GM19035 (cell line): ENCODE measurements at regions not wholly inside any gene's neighbourhood (a gene's known extent, or its start where the extent isn't known, plus 50 kb on each side); places are given as distances from the start of the nearest gene placed in this dataset.
"Not testable (repeated sequence)": the region's sequence is repeated elsewhere in the genome, so short reads cannot be mapped to it uniquely, and the experiment has no call there.

Experiments
- ATAC-seq: cut with Tn5 transposase; IDR thresholded peaks from one replicate; pipeline ENCODE4 v1.9.1; 2021; ENCODE audit not compliant: unreplicated experiment

- ATAC-seq, result no peak
Observed at GRCh38 chr5:27220752-27221151, 182.4 kb upstream of the CDH9 start.

- ATAC-seq, result no peak
Observed at GRCh38 chr5:27217977-27218376, 179.6 kb upstream of the CDH9 start.

- no peak for ATAC-seq
Observed at GRCh38 chr5:27217155-27217956, 179.0 kb upstream of the CDH9 start.

- no peak for ATAC-seq
Observed at GRCh38 chr5:27216367-27216950, 178.1 kb upstream of the CDH9 start.

- no peak for ATAC-seq
Observed at GRCh38 chr5:27208051-27208450, 169.7 kb upstream of the CDH9 start.

GRCh38 chr5:27191786-27192510 is 153.6 kb upstream of the CDH9 start:
- no peak for ATAC-seq

GRCh38 chr5:27172693-27173092 is 134.3 kb upstream of the CDH9 start:
- no peak for ATAC-seq

GRCh38 chr5:27171761-27172261 is 133.4 kb upstream of the CDH9 start:
- no peak for ATAC-seq

GRCh38 chr5:27158775-27159174 is 120.4 kb upstream of the CDH9 start:
- no peak for ATAC-seq

- no peak for ATAC-seq
Observed at GRCh38 chr5:27158171-27158570, 119.8 kb upstream of the CDH9 start.

GRCh38 chr5:27144456-27144855 is 106.1 kb upstream of the CDH9 start:
- no peak for ATAC-seq

- no peak for ATAC-seq
Observed at GRCh38 chr5:27140831-27141230, 102.4 kb upstream of the CDH9 start.

GRCh38 chr5:27130587-27130986 is 92.2 kb upstream of the CDH9 start:
- ATAC-seq, result no peak

- ATAC-seq, result no peak
Observed at GRCh38 chr5:27129926-27130325, 91.5 kb upstream of the CDH9 start.

- ATAC-seq, result no peak
Observed at GRCh38 chr5:27125856-27126255, 87.5 kb upstream of the CDH9 start.

GRCh38 chr5:27124590-27124989 is 86.2 kb upstream of the CDH9 start:
- ATAC-seq, result no peak

- not testable (repeated sequence) for ATAC-seq
Observed at GRCh38 chr5:27119736-27120321, 81.4 kb upstream of the CDH9 start.

GRCh38 chr5:27103486-27103885 is 65.1 kb upstream of the CDH9 start:
- ATAC-seq, result no peak

- not testable (repeated sequence) for ATAC-seq
Observed at GRCh38 chr5:27095761-27096160, 57.4 kb upstream of the CDH9 start.

GRCh38 chr5:27093279-27093678 is 54.9 kb upstream of the CDH9 start:
- no peak for ATAC-seq

- no peak for ATAC-seq
Observed at GRCh38 chr5:27091858-27092257, 53.5 kb upstream of the CDH9 start.
